SK-N-SH treated with all-trans-retinoic acid at 6 μM for 48 hours (cell line): ENCODE measurements at regions not wholly inside any gene's neighbourhood (a gene's known extent, or its start where the extent isn't known, plus 50 kb on each side); places are given as distances from the start of the nearest gene placed in this dataset.

Experiments used
- ARNTL ChIP-seq: fragments of 450-650 bp; formaldehyde crosslinking; IDR thresholded peaks from 2 replicates; pipeline ENCODE4 v1.5.0; 2020; ENCODE audit warnings: low read depth, mild to moderate bottlenecking, moderate library complexity, borderline replicate concordance
- BACH2 ChIP-seq: fragments of 250-450 bp; sonication (Bioruptor Pico); IDR thresholded peaks from 2 replicates; pipeline ENCODE4 v1.9.0; 2021; ENCODE audit warnings: mild to moderate bottlenecking, borderline replicate concordance
- RARB ChIP-seq: fragments of 250-450 bp; sonication (Bioruptor Pico); IDR thresholded peaks from 2 replicates; pipeline ENCODE4 v1.8.0; 2021; ENCODE audit warnings: mild to moderate bottlenecking, moderate library complexity
- TCF4 ChIP-seq: fragments of 250-450 bp; sonication (Bioruptor Pico); IDR thresholded peaks from 2 replicates; pipeline ENCODE4 v1.8.0; 2021; ENCODE audit warnings: mild to moderate bottlenecking, moderate library complexity, borderline replicate concordance
- TSHZ2 ChIP-seq: fragments of 250-450 bp; sonication (Bioruptor Pico); IDR thresholded peaks from 2 replicates; pipeline ENCODE4 v1.5.0; 2020; ENCODE audit warnings: mild to moderate bottlenecking, moderate library complexity
- ZC3H10 ChIP-seq: fragments of 250-450 bp; sonication (Bioruptor Pico); IDR thresholded peaks from 2 replicates; pipeline ENCODE4 v1.5.1; 2021; ENCODE audit warnings: mild to moderate bottlenecking, moderate library complexity
- ZFP3 ChIP-seq: fragments of 250-450 bp; sonication (Bioruptor Pico); IDR thresholded peaks from 2 replicates; pipeline ENCODE4 v1.5.0; 2020; ENCODE audit warnings: mild to moderate bottlenecking, moderate library complexity
- ZNF565 ChIP-seq: fragments of 450-650 bp; formaldehyde crosslinking; conservative IDR thresholded peaks from 2 replicates; pipeline ENCODE4 v1.5.0; 2020; ENCODE audit warnings: low read depth, mild to moderate bottlenecking, moderate library complexity
- TF ChIP-seq, protein P1 (sequence below): fragments of 250-450 bp; sonication (Bioruptor Pico); IDR thresholded peaks from 2 replicates; pipeline ENCODE4 v1.8.0; 2020; ENCODE audit warnings: mild to moderate bottlenecking, moderate library complexity, borderline replicate concordance
- TF ChIP-seq, protein P2 (sequence below): fragments of 250-450 bp; sonication (Bioruptor Pico); IDR thresholded peaks from 2 replicates; pipeline ENCODE4 v1.5.1; 2020; ENCODE audit warnings: low read depth, mild to moderate bottlenecking, moderate library complexity

DNA sequence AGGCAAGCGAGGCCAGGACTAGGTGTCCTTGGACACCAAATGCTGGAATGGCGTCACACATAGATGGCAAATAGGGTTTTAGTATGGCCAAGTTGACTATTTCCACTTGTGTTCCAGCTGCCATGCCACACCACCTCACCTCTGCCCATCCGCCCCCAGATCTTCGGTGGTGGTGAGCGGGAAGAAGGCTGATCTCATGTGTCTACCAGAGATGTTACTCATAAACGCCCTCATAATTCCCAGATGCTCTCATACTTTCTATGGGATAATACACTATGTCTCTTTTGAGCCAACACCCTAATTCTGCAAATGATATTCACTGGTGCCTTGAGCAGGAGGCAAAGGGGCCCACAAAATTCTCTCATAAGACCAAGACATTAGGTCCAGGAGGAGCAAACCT, 281.1 kb upstream of the FN1 start:
- TF ChIP-seq, protein P1, sequence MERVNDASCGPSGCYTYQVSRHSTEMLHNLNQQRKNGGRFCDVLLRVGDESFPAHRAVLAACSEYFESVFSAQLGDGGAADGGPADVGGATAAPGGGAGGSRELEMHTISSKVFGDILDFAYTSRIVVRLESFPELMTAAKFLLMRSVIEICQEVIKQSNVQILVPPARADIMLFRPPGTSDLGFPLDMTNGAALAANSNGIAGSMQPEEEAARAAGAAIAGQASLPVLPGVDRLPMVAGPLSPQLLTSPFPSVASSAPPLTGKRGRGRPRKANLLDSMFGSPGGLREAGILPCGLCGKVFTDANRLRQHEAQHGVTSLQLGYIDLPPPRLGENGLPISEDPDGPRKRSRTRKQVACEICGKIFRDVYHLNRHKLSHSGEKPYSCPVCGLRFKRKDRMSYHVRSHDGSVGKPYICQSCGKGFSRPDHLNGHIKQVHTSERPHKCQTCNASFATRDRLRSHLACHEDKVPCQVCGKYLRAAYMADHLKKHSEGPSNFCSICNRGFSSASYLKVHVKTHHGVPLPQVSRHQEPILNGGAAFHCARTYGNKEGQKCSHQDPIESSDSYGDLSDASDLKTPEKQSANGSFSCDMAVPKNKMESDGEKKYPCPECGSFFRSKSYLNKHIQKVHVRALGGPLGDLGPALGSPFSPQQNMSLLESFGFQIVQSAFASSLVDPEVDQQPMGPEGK (CRISPR knock-in tag) = no peak
- no peak for TF ChIP-seq ZFP3 (CRISPR knock-in tag)
- TF ChIP-seq, protein P2, sequence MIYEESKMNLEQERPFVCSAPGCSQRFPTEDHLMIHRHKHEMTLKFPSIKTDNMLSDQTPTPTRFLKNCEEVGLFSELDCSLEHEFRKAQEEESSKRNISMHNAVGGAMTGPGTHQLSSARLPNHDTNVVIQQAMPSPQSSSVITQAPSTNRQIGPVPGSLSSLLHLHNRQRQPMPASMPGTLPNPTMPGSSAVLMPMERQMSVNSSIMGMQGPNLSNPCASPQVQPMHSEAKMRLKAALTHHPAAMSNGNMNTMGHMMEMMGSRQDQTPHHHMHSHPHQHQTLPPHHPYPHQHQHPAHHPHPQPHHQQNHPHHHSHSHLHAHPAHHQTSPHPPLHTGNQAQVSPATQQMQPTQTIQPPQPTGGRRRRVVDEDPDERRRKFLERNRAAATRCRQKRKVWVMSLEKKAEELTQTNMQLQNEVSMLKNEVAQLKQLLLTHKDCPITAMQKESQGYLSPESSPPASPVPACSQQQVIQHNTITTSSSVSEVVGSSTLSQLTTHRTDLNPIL (CRISPR knock-in tag) = no peak
- no peak for TF ChIP-seq TCF4 (CRISPR knock-in tag)
- no peak for TF ChIP-seq ZC3H10 (CRISPR knock-in tag)
- no peak for TF ChIP-seq ARNTL (CRISPR knock-in tag)
- no peak for TF ChIP-seq RARB (CRISPR knock-in tag)
- no peak for TF ChIP-seq ZNF565 (CRISPR knock-in tag)
- TF ChIP-seq TSHZ2 (CRISPR knock-in tag) = no peak
- no peak for TF ChIP-seq BACH2 (CRISPR knock-in tag)
